ENCODE measurements at regions not wholly inside any gene's neighbourhood (a gene's known extent, or its start where the extent isn't known, plus 50 kb on each side); places are given as distances from the start of the nearest gene placed in this dataset.

DNA sequence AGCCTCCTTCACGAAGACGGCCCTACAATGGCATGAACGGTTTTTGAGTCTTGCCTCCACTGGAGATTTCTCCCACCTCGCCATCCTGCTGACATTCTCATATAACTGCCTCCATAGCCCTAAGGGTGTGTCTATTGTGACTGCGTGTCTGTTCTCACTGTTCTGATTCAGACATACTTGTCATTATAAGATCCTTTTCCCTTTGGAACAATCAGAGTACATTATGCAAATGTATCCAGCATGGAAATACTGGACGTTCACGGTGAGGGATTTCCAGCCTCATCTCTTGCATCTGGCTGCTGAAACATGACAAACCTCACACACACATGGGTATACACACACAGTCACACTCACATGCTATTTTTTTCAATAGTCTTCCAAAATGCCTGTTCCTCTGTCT is 402.1 kb downstream of the DIRAS2 start:
- no peak for TF ChIP-seq JUND (IDR thresholded peaks at IDR 0.05; ENCODE audit: low read depth)
- in situ Hi-C loops (cut with HindIII; ENCODE audit: low pct_unique_long_range_greater_than_20kb, low sequenced_read_pairs), result no loop called here
- no peak for DNase-seq (ENCODE audit: low read depth in 1 of 2, low spot score in 1 of 2)

- DNase-seq (ENCODE audit: low read depth in 1 of 2, low spot score in 1 of 2), result no peak
- no peak for TF ChIP-seq JUND (IDR thresholded peaks at IDR 0.05; ENCODE audit: low read depth)
- in situ Hi-C loops (cut with HindIII; ENCODE audit: low pct_unique_long_range_greater_than_20kb, low sequenced_read_pairs), result no loop called here
Measured at GRCh38 chr9:90245661-90246060, 397.0 kb downstream of the DIRAS2 start.

DNA sequence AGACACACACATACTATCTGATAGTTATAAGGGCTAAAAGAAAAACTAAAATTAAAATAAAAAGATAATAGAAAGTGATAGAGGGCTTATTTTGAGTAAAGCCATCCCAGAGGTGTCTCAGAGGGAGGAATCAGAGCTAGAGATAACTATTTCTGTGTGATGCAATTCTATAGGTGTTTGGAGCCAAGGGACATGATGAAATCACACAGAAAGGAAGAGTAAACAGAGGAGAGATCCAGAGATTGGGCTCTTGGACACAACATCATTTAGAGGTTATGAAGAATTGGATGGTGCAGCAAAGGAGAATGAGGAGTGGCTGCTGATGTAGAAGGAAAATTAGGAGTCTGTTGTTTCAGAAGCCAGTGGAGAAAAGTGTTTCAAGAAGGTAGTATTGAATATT is 393.5 kb downstream of the DIRAS2 start:
- in situ Hi-C loops (cut with HindIII; ENCODE audit: low pct_unique_long_range_greater_than_20kb, low sequenced_read_pairs), result no loop called here
- no peak for TF ChIP-seq JUND (IDR thresholded peaks at IDR 0.05; ENCODE audit: low read depth)
- DNase-seq (ENCODE audit: low read depth in 1 of 2, low spot score in 1 of 2), result peak in 1 of 2 experiments; percentile 36

- no peak for DNase-seq (ENCODE audit: low read depth in 1 of 2, low spot score in 1 of 2)
- in situ Hi-C loops (cut with HindIII; ENCODE audit: low pct_unique_long_range_greater_than_20kb, low sequenced_read_pairs), result no loop called here
- no peak for TF ChIP-seq JUND (IDR thresholded peaks at IDR 0.05; ENCODE audit: low read depth)
Measured at GRCh38 chr9:90251316-90251715, 391.3 kb downstream of the DIRAS2 start.

GRCh38 chr9:90256345-90256744 is 386.3 kb downstream of the DIRAS2 start:
- in situ Hi-C loops (cut with HindIII; ENCODE audit: low pct_unique_long_range_greater_than_20kb, low sequenced_read_pairs), result no loop called here
- TF ChIP-seq JUND (IDR thresholded peaks at IDR 0.05; ENCODE audit: low read depth), result no peak
- DNase-seq (ENCODE audit: low read depth in 1 of 2, low spot score in 1 of 2), result no peak

DNA sequence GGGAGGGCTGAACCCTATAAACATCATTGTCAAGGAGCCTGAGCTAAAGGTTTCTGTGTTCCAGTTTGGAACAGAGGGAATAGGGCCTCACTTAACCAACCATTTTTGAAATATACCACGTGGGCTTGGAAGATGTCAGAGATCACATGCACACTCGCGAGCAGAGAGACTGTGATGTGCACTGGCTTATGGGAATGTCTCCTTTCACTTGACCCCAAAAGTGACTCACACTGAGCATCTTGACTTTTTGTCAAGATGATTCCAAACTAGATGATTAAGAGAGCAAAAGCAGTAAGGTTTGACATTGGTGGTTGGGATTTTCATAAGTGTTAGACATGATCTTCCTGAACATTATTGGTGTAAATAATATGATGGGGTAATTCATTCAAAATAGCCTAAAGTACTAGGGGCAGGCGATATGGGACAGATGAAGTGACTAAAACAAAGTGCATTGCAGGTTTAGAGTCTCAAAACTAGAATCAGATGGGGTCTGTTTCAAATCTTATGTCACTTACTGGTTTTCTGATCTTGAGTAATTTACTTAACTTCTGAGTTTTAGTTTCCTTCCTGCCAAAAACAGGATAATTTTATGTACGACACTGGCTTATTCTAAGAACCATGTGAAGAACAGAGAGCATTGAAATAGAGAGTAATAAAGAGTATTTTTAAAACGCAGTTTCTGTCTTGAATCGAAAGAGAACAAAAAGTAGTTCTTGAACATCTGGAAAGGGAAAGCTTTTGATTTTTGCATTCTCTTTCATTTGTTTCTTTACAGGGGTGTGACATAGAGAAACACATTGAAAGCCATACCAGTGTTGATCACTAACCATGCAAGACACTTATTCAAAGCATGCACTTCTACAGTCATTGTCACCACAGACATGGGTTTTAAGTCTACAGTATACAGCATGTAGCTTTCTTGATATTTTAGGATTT is 383.0 kb downstream of the DIRAS2 start:
- no peak for DNase-seq (ENCODE audit: low read depth in 1 of 2, low spot score in 1 of 2)
- in situ Hi-C loops (cut with HindIII; ENCODE audit: low pct_unique_long_range_greater_than_20kb, low sequenced_read_pairs), result no loop called here
- no peak for TF ChIP-seq JUND (IDR thresholded peaks at IDR 0.05; ENCODE audit: low read depth)

- in situ Hi-C loops (cut with HindIII; ENCODE audit: low pct_unique_long_range_greater_than_20kb, low sequenced_read_pairs), result no loop called here
- no peak for DNase-seq (ENCODE audit: low read depth in 1 of 2, low spot score in 1 of 2)
- no peak for TF ChIP-seq JUND (IDR thresholded peaks at IDR 0.05; ENCODE audit: low read depth)
Measured at GRCh38 chr9:90261698-90262097, 380.9 kb downstream of the DIRAS2 start.

- in situ Hi-C loops (cut with HindIII; ENCODE audit: low pct_unique_long_range_greater_than_20kb, low sequenced_read_pairs), result no loop called here
- DNase-seq (ENCODE audit: low read depth in 1 of 2, low spot score in 1 of 2), result no peak
- no peak for TF ChIP-seq JUND (IDR thresholded peaks at IDR 0.05; ENCODE audit: low read depth)
Measured at GRCh38 chr9:90268613-90269012, 374.0 kb downstream of the DIRAS2 start.

DNA sequence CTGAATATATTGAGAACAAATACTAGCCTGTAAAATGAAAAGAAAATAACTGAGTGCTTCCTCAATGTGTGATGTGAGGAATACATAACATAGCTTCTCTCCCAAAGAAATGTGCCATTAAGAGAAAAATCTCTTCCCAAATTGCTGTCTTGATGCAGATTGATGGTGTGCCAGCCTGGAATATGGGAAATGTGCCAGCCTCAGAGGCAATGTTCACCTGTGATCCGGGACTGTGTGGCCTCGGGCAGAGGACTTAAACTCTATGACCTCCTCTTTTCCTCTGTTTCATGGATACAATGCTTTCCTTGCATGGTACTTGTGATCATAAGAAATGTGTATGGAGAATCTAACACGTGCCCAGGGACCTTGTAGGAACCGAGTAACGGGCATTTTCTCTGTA is 370.9 kb downstream of the DIRAS2 start:
- in situ Hi-C loops (cut with HindIII; ENCODE audit: low pct_unique_long_range_greater_than_20kb, low sequenced_read_pairs), result no loop called here
- TF ChIP-seq JUND (IDR thresholded peaks at IDR 0.05; ENCODE audit: low read depth), result no peak
- DNase-seq (ENCODE audit: low read depth in 1 of 2, low spot score in 1 of 2), result no peak

GRCh38 chr9:90274725-90275124 is 367.9 kb downstream of the DIRAS2 start:
- in situ Hi-C loops (cut with HindIII; ENCODE audit: low pct_unique_long_range_greater_than_20kb, low sequenced_read_pairs), result no loop called here

GRCh38 chr9:90285946-90286345 is 356.7 kb downstream of the DIRAS2 start:
- no peak for TF ChIP-seq JUND (IDR thresholded peaks at IDR 0.05; ENCODE audit: low read depth)
- in situ Hi-C loops (cut with HindIII; ENCODE audit: low pct_unique_long_range_greater_than_20kb, low sequenced_read_pairs), result no loop called here
- DNase-seq (ENCODE audit: low read depth in 1 of 2, low spot score in 1 of 2), result no peak

More at GRCh38 chr9:90274725-90275124, 367.9 kb downstream of the DIRAS2 start:
- TF ChIP-seq JUND (IDR thresholded peaks at IDR 0.05; ENCODE audit: low read depth), result no peak
- DNase-seq (ENCODE audit: low read depth in 1 of 2, low spot score in 1 of 2), result peak in 1 of 2 experiments; percentile 15

- no peak for TF ChIP-seq JUND (IDR thresholded peaks at IDR 0.05; ENCODE audit: low read depth)
- in situ Hi-C loops (cut with HindIII; ENCODE audit: low pct_unique_long_range_greater_than_20kb, low sequenced_read_pairs), result no loop called here
- no peak for DNase-seq (ENCODE audit: low read depth in 1 of 2, low spot score in 1 of 2)
Measured at GRCh38 chr9:90287567-90288274, 354.9 kb downstream of the DIRAS2 start.

- in situ Hi-C loops (cut with HindIII; ENCODE audit: low pct_unique_long_range_greater_than_20kb, low sequenced_read_pairs), result no loop called here
- TF ChIP-seq JUND (IDR thresholded peaks at IDR 0.05; ENCODE audit: low read depth), result no peak
- no peak for DNase-seq (ENCODE audit: low read depth in 1 of 2, low spot score in 1 of 2)
Measured at GRCh38 chr9:90288275-90288639, 354.4 kb downstream of the DIRAS2 start.
